GM15510 (cell line): ENCODE measurements at regions not wholly inside any gene's neighbourhood (a gene's known extent, or its start where the extent isn't known, plus 50 kb on each side); places are given as distances from the start of the nearest gene placed in this dataset.

Source experiments
- POLR2A ChIP-seq: IDR thresholded peaks from 3 replicates; pipeline ENCODE4 v1.6.1; 2011; ENCODE audit warnings: borderline replicate concordance; ENCODE audit not compliant: insufficient read length; ENCODE audit errors: extremely low read depth

DNA sequence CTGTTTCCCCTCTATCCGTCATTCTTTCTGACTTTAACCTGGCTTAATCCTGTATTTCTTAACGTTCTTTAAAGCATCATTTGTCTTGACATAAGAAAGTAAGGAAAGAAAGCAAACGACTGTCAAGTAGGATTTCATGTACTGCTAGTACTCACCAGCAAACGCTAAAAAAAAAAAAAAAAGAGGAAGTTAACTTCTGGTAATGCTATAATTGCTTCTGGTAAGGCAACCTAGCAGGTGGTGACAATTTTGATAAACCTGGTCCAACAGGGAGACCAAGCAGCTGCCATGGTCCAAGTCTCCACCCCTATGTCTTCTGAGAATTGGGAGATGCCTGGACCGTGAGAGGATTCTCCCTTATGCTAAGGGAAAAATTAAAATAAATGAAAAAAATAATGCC is 306.6 kb downstream of the DAD1 start:
- TF ChIP-seq POLR2A = no peak

DNA sequence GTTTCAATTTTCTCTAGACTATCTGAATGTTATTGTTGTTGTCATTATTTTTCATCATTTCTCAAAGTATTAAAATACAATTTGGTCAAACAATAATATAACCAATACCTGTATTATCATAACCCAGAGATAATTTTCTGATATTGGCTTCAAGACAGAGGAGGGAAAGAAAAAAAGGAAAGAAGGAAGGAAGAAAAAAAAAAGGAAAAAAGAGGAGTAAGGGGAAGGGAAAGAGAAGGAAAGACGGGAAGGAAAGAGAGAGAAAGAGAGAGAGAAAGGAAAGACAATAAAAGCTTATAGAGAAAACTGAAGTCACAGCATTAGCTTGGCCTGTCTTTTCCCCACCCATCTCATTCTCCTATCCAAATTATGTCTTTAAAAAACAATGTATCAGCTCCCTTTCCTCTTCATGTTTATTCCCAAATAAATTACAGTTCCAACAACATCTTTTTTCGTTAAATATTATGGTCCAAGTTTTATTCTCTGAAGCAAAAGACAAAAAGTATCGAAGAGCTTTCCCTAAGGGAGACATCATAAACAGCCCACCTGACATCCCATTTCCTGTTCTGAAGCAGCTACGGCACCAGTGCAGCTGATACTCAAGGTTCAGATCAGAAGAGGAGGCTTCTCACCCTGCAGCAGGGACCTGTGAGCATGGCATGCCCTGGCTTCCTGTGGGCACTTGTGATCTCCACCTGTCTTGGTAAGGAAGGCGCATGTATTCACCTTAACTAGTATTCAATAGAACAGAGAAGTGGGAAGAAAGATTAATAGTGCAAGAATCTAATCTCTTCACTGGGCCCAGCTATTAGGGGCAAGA is 308.3 kb downstream of the DAD1 start:
- TF ChIP-seq POLR2A = no peak

- TF ChIP-seq POLR2A = no peak
These were observed 311.9 kb downstream of the DAD1 start for GRCh38 chr14:22276913-22277816.

GRCh38 chr14:22271838-22272799 is 316.9 kb downstream of the DAD1 start:
- no peak for TF ChIP-seq POLR2A

GRCh38 chr14:22268875-22269274 is 320.1 kb downstream of the DAD1 start:
- no peak for TF ChIP-seq POLR2A

GRCh38 chr14:22266683-22267082 is 322.3 kb downstream of the DAD1 start:
- TF ChIP-seq POLR2A = no peak

GRCh38 chr14:22266142-22266442 is 322.9 kb downstream of the DAD1 start:
- no peak for TF ChIP-seq POLR2A

GRCh38 chr14:22265319-22266141 is 323.5 kb downstream of the DAD1 start:
- TF ChIP-seq POLR2A = no peak

DNA sequence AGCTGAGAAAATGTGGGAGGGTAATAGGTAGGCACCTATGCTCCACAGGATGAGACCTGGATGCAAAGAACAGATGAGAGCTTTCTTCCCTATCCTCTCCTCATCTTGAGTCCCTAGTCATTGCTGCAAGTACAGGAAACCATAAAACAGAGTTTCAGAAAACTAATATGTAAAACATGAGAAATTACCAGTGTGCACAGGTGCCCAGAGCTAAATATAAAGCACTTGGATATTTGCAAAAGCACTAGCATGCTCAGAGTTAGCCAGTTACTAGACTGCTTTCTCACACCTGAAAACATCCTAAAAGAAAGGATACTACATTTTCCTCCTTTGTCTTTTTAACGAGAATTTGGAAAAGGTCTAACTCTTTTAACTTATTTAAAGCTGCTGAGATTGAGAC is 324.3 kb downstream of the DAD1 start:
- no peak for TF ChIP-seq POLR2A

- TF ChIP-seq POLR2A = no peak
These were observed 325.1 kb downstream of the DAD1 start for GRCh38 chr14:22263961-22264360.

GRCh38 chr14:22262881-22263280 is 326.1 kb downstream of the DAD1 start:
- TF ChIP-seq POLR2A = no peak

DNA sequence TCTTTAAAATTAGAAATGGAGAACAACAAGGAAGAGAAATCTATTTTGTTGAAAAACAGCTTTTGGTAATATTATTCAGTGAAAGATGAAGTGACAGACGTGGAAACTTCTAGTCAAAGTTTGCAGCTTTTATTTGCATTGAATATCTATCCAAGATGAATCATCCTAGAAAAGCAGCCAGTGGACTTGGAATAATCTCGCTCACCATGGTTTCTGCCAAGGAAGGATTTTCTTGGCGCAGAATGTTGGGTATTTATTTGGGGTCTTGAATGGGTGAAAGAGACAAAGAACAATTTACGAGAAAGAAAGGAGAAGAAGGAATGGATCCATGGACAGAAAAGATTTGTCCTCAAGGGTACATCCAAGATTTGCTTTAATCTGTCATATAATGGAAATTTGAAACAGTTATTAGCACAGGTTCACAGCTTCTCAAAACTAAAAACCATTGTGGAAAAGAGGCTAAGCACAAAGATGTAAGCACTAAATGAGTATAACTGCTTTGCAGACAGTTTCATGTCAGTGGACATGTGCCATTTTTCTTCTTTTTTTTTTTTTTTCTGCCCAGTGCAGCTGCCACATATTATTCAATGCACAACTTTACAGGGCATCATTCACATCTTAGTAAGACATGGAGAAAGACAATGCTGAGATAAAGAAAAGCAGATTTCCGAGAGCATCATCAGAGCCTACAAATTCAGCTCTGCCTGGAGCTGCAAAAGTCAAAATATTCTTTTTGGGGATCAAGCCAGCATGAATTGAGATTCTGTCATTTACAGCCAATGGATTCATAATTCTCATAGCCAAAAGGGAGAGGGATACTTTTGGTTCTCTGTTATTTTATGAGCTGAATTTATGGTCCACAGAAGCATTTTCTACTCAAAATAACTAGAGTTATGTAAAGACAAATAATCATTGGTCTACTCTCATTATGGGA is 333.7 kb downstream of the DAD1 start:
- no peak for TF ChIP-seq POLR2A

DNA sequence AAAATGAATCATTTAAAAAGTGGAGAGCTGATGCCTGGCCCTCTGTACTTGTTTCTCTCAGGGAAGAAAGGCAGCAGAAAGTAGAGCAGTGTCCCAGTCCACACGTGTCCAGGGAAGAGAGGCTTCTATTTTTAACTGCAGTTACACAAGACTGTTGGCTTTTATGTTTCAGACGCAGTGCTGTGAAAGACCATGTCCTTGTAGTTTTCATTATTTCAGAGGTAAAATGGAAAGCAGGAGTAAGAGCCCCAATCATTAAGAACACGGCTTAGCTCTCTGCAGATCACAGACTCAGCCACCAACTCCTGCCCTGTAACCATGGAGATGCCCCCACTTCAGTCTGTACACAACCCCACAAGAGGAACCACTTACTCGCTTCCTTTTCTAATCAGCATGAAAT is 336.3 kb downstream of the DAD1 start:
- no peak for TF ChIP-seq POLR2A
